Hepatocyte (in vitro differentiated cells): ENCODE measurements at regions not wholly inside any gene's neighbourhood (a gene's known extent, or its start where the extent isn't known, plus 50 kb on each side); places are given as distances from the start of the nearest gene placed in this dataset.

Source experiments
- CTCF ChIP-seq: fragments of 200-600 bp; sonication (generic); IDR thresholded peaks from 2 replicates; pipeline ENCODE4 v1.5.1; 2016; ENCODE audit warnings: antibody characterized with exemption, mild to moderate bottlenecking; ENCODE audit not compliant: poor library complexity
- EZH2 ChIP-seq: fragments of 200-600 bp; sonication (generic); IDR thresholded peaks from 2 replicates; pipeline ENCODE4 v1.6.1; 2016; ENCODE audit warnings: antibody characterized with exemption, mild to moderate bottlenecking, borderline replicate concordance
- EZH2phosphoT487 ChIP-seq: fragments of 200-600 bp; sonication (generic); IDR thresholded peaks from one replicate; pipeline ENCODE4 v1.6.1; 2018; ENCODE audit warnings: antibody characterized with exemption, mild to moderate bottlenecking, low read depth, moderate library complexity; ENCODE audit not compliant: unreplicated experiment, severe bottlenecking

- TF ChIP-seq CTCF (no peak), EZH2phosphoT487 (no peak), EZH2 (no peak)
Measured at GRCh38 chr5:126268697-126269315, 154.4 kb upstream of the GRAMD2B start.
